ENCODE measurements at regions not wholly inside any gene's neighbourhood (a gene's known extent, or its start where the extent isn't known, plus 50 kb on each side); places are given as distances from the start of the nearest gene placed in this dataset.

DNA sequence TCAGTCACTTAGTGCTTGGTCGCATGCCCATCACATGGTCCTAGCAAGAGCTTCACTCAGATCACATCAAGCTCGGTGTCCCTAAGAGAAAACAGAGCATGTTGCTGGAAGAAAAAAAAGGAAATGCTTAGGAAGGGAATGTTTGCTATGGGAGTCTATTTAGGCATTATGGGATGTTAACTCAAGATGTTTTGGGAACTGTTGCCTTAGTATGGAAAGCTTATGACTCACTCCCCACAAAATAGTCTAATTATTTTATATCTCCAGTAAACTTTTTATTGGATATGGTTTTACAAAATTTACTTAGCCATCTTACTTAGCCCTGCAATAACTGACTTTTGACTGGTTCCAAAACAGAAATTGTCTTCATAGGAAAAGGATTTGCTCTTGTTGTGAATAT, 439.5 kb upstream of the ZEB2 start:
- H3K4me3 Mint-ChIP-seq (ENCODE audit: low read depth) = no peak overlapping the region
- H3K36me3 Mint-ChIP-seq (ENCODE audit: low read depth) = no peaks in the 10 kb centered on the region
- H3K4me1 Mint-ChIP-seq (ENCODE audit: low read depth) = no peaks in the 10 kb centered on the region
- DNase-seq (ENCODE audit: low spot score) = no peak
- H3K27me3 Mint-ChIP-seq (ENCODE audit: low read depth) = no peaks in the 10 kb centered on the region
- peaks cover under 1% of the 10 kb centered on the region for H3K9me3 Mint-ChIP-seq
- H3K27ac Mint-ChIP-seq = no peak overlapping the region
- intact Hi-C loops (cut with micrococcal nuclease) = no loop called here

DNA sequence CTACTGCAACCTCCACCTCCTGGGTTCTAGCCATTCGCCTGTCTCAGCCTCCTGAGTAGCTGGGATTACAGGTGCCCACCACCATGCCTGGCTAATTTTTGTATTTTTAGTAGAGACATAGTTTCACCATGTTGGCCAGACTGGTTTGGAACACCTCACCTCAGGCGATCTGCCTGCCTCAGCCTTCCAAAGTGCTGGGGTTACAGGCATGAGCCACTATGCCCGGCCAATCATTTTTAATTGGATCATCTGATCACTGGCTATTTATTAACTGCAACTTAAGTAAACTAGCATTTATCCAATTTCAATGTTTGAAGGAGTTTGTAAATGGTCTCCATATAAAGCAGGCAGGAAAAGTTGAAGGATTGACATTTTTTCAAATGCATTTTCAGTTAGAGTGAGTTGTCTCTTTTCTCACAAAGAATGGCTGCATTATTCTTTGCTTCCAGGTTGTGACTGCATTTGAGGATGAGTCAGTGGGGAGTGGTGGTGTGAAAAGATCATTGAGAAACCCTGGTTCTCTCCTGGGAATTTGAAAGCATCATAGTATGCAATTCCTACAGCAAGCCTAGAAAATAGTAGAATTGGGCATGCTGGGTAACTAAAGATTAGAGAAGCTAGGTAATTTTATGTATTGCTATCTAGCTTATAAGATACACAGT, 431.1 kb upstream of the ZEB2 start:
- intact Hi-C loops (cut with micrococcal nuclease) = no loop called here
- no peaks in the 10 kb centered on the region for H3K9me3 Mint-ChIP-seq
- no peaks in the 10 kb centered on the region for H3K4me1 Mint-ChIP-seq (ENCODE audit: low read depth)
- H3K4me3 Mint-ChIP-seq (ENCODE audit: low read depth) = no peak overlapping the region
- no peak overlapping the region for H3K27ac Mint-ChIP-seq
- no peaks in the 10 kb centered on the region for H3K36me3 Mint-ChIP-seq (ENCODE audit: low read depth)
- no peaks in the 10 kb centered on the region for H3K27me3 Mint-ChIP-seq (ENCODE audit: low read depth)
- no peak for DNase-seq (ENCODE audit: low spot score)

DNA sequence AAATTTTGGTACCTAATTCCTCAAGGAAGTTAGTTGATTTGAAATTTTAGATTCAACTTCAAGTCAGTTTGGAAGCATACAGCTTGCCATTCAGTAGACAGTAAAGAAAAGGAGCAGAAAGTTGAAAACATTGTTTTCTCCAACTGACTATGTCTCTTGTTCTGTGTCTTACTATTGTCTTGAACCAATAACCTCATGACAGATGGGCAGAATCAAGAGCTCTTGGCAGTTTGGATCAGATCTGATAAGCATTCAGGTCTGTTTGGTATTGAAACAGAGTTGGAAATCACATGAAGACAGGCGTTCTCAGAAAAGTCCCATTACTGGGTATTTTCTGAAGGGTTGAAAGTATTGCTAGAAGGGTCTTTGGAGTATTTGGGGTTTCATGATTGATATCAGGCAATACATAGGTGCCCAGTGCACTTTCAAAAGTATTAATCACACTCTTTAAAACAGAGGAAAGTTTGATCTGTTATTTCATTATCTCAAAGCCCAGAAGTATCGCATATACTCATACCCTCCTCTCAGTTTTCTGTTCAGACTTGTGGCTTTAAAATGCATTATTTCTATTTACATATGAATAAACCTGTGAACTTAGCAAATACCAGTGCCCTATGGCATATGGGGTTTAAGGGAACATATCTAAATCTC, 428.4 kb upstream of the ZEB2 start:
- H3K4me1 Mint-ChIP-seq (ENCODE audit: low read depth) = no peaks in the 10 kb centered on the region
- no peaks in the 10 kb centered on the region for H3K9me3 Mint-ChIP-seq
- H3K27ac Mint-ChIP-seq = no peak overlapping the region
- H3K27me3 Mint-ChIP-seq (ENCODE audit: low read depth) = no peaks in the 10 kb centered on the region
- H3K36me3 Mint-ChIP-seq (ENCODE audit: low read depth) = no peaks in the 10 kb centered on the region
- intact Hi-C loops (cut with micrococcal nuclease) = no loop called here
- no peak for DNase-seq (ENCODE audit: low spot score)
- no peak overlapping the region for H3K4me3 Mint-ChIP-seq (ENCODE audit: low read depth)

DNA sequence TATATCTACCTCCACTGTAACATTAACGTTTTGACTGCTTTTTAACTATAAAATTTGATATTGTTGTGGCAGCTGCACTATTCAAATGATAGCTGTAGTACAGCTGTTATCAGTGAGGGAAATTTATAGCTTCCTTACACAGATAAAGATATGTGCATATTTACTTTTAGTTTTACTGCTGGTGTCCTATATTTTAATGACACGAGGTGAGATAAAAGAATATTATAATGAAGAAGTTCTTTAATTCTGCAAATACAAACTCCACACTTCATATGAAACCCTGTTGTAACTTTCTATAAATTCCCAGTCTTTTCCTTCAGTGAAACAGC, 427.8 kb upstream of the ZEB2 start:
- Mint-ChIP-seq H3K4me3 (ENCODE audit: low read depth) (no peak overlapping the region), H3K27ac (no peak overlapping the region), H3K27me3 (ENCODE audit: low read depth) (no peaks in the 10 kb centered on the region), H3K36me3 (ENCODE audit: low read depth) (no peaks in the 10 kb centered on the region), H3K9me3 (no peaks in the 10 kb centered on the region), H3K4me1 (ENCODE audit: low read depth) (no peaks in the 10 kb centered on the region)
- intact Hi-C loops (cut with micrococcal nuclease) = no loop called here
- no peak for DNase-seq (ENCODE audit: low spot score)

DNA sequence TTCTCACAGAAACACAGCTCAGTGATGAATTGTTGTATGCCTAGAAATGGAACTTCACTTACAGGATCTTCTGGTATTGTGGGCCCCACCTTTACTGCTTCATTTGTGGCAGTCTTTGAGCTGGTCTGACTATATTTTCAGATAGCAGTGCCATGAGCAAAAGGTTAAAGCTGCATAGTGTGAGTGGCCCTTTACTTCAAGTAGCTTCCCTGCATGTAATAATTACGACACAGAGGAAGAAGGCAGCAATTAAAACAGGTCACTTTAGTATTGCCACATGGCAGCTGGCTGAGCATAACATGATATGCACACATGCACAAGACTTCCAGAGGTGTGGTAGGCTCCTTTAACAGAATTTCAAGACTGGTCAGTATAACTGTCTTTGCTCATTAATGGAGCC, 426.3 kb upstream of the ZEB2 start:
- DNase-seq (ENCODE audit: low spot score) = no peak
- intact Hi-C loops (cut with micrococcal nuclease) = no loop called here
- no peaks in the 10 kb centered on the region for H3K9me3 Mint-ChIP-seq

DNA sequence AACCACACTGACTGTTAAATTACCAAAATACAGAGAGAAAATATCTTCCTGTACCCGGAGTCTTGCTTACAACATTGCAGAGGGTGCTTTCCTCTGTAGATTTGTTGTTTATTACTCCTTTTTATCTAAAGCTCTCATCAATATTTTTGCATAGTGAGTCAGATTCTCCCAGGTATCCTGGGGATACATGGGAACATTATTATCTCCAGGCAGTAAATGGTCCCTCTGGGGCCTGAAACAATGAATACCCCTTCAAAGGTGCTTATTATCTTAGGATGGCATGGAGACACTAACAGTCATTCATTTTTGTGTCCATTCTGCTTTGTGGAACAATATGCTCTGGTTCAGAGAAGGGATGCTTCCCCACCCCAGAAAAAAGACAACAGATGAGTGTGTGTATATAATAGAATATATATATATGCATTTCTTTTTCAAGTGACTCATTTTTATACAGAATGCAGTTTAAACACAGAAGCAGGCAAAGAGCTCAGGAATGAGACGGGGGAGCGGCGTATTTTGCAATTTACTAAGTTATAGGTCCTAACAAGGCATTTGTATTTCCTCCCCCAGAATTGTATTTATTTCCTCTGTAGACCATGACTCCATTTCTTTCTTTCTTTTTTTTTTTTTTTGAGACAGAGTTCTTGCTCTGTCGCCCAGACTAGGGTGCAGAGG, 424.8 kb upstream of the ZEB2 start:
- DNase-seq (ENCODE audit: low spot score) = no peak
- intact Hi-C loops (cut with micrococcal nuclease) = no loop called here
- no peaks in the 10 kb centered on the region for H3K27me3 Mint-ChIP-seq (ENCODE audit: low read depth)
- no peaks in the 10 kb centered on the region for H3K4me1 Mint-ChIP-seq (ENCODE audit: low read depth)
- no peak overlapping the region for H3K4me3 Mint-ChIP-seq (ENCODE audit: low read depth)
- H3K27ac Mint-ChIP-seq = no peak overlapping the region
- H3K9me3 Mint-ChIP-seq = no peaks in the 10 kb centered on the region
- H3K36me3 Mint-ChIP-seq (ENCODE audit: low read depth) = no peaks in the 10 kb centered on the region

More for the DNA sequence above, 426.3 kb upstream of the ZEB2 start:
- H3K27ac Mint-ChIP-seq = no peak overlapping the region
- H3K36me3 Mint-ChIP-seq (ENCODE audit: low read depth) = no peaks in the 10 kb centered on the region
- H3K4me1 Mint-ChIP-seq (ENCODE audit: low read depth) = no peaks in the 10 kb centered on the region
- H3K4me3 Mint-ChIP-seq (ENCODE audit: low read depth) = no peak overlapping the region
- no peaks in the 10 kb centered on the region for H3K27me3 Mint-ChIP-seq (ENCODE audit: low read depth)

DNA sequence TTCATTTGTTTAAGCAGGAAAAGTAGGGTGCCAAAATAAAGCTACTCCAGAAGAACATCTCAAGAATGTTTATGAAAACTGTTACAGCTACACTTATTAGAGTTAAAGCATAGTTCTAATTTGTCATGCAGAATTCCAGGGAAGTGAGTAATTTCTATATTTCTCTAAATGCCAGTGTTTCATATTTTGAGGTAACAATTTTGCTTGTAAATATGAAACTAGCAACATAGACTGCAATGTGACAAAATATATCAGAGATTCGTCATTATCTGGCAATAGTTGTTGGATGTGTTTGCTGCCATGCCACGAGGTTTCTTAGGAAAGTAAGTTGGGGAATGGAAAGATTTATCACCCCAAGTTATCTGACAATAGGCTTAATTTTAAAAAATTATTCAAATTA, 424.1 kb upstream of the ZEB2 start:
- Mint-ChIP-seq H3K36me3 (ENCODE audit: low read depth) (no peaks in the 10 kb centered on the region), H3K4me1 (ENCODE audit: low read depth) (no peaks in the 10 kb centered on the region), H3K9me3 (no peaks in the 10 kb centered on the region), H3K4me3 (ENCODE audit: low read depth) (no peak overlapping the region), H3K27ac (no peak overlapping the region), H3K27me3 (ENCODE audit: low read depth) (no peaks in the 10 kb centered on the region)
- DNase-seq (ENCODE audit: low spot score) = no peak
- intact Hi-C loops (cut with micrococcal nuclease) = no loop called here

DNA sequence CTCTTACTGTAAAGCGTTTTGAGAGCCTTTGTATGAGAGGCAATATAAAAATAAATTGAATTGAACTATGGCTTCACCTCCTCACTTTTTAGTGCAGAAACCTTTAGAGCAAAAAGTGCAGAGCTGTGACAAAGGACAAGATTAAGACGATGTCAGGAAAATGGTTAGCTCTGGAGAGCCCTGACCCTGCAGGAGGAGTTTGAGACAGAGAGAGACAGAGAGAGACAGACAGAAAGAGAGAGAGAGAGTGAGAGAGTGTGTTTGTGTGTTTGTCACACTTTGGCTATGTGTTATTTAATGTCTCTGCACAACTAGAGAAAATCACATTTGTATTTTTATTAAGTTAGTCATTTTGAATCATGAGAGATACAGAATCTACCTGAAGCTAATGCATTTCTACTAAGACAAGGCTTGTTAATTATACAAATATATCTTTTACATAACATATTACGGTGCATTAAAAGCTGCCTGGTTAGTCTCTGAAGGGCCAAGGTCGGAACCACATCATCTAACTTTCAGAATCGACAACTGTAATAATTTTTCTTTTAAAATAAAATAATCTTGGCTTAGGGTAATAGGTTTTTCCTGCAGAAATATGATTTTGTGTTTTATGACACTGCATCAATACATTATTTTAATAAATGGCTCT, 423.5 kb upstream of the ZEB2 start:
- Mint-ChIP-seq H3K9me3 (no peaks in the 10 kb centered on the region), H3K27ac (no peak overlapping the region), H3K4me1 (ENCODE audit: low read depth) (no peaks in the 10 kb centered on the region), H3K27me3 (ENCODE audit: low read depth) (no peaks in the 10 kb centered on the region), H3K36me3 (ENCODE audit: low read depth) (no peaks in the 10 kb centered on the region), H3K4me3 (ENCODE audit: low read depth) (no peak overlapping the region)
- intact Hi-C loops (cut with micrococcal nuclease) = no loop called here
- no peak for DNase-seq (ENCODE audit: low spot score)

DNA sequence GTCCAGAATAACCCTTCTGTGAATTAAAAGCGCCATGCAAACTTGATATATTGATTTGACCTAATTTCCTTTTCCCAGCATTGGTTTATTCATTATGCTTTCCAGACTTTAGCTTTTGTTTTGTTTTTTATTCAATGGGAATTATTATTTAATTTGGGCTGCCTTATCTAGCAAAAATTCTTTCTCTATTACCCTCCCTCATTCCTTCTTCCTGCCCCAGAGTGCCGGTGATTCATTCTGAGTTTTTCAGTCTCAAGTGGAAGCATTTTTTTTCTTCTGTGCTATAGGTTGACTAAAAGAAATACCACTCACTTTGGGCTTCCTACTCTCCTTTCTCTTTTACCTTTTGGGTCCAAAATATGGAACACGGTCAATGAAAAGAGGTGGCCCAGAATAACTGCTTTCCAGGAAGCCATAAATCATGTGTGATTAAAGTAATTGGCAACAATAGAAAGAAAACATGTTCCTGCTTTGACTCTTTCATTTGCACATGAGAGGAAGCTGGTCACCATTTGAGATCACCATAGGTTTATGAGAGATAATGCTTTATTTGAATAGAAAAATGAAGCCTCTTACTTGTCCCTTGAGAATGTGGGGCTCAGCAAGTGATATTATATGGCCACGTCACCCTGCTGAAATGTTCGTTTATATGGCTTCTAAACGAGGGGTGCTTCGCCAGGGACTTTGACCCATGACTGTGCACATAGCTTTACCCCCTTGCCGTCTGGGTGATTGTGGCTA, 422.8 kb upstream of the ZEB2 start:
- H3K36me3 Mint-ChIP-seq (ENCODE audit: low read depth) = no peaks in the 10 kb centered on the region
- no peaks in the 10 kb centered on the region for H3K4me1 Mint-ChIP-seq (ENCODE audit: low read depth)
- no peaks in the 10 kb centered on the region for H3K9me3 Mint-ChIP-seq
- intact Hi-C loops (cut with micrococcal nuclease) = no loop called here
- no peak overlapping the region for H3K4me3 Mint-ChIP-seq (ENCODE audit: low read depth)
- no peaks in the 10 kb centered on the region for H3K27me3 Mint-ChIP-seq (ENCODE audit: low read depth)
- H3K27ac Mint-ChIP-seq = no peak overlapping the region
- DNase-seq (ENCODE audit: low spot score) = no peak

DNA sequence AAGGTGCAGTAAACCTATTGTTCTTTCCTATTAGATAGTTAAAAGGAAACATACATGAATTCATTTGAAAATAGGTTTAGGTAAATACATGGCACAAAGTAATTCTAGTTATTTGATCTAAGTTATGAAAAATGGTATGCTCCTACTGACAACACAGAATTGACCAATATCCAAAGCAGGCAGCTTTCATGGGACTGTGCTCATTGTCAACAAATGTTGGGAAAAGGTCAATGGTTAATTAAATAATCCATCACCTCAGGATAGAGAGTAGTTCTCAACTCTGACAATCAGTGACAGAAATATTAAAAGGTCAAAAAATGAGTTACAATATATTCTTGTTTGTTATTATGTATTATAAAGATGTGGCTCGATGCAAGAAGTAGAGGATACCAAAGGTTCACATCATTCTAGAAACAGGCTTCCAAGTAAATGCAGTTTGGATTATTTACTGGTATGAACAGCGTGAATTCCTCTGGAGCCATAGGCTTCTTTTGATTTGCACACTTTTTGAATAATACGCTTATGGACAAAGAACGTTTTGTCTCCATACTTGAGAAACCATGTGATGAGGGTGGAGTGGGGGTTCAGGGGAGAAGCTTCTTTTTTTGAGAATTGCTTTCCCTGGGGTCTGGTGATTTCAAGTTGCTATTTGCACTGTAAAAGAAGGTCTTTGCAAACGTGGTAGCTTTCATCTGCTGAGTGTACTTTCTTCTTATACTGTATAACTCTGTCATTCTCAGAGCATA, 422.0 kb upstream of the ZEB2 start:
- DNase-seq (ENCODE audit: low spot score) = no peak
- H3K27ac Mint-ChIP-seq = no peak overlapping the region
- no peaks in the 10 kb centered on the region for H3K27me3 Mint-ChIP-seq (ENCODE audit: low read depth)
- intact Hi-C loops (cut with micrococcal nuclease) = no loop called here
- H3K4me1 Mint-ChIP-seq (ENCODE audit: low read depth) = no peaks in the 10 kb centered on the region
- H3K4me3 Mint-ChIP-seq (ENCODE audit: low read depth) = no peak overlapping the region
- H3K36me3 Mint-ChIP-seq (ENCODE audit: low read depth) = no peaks in the 10 kb centered on the region
- no peaks in the 10 kb centered on the region for H3K9me3 Mint-ChIP-seq

DNA sequence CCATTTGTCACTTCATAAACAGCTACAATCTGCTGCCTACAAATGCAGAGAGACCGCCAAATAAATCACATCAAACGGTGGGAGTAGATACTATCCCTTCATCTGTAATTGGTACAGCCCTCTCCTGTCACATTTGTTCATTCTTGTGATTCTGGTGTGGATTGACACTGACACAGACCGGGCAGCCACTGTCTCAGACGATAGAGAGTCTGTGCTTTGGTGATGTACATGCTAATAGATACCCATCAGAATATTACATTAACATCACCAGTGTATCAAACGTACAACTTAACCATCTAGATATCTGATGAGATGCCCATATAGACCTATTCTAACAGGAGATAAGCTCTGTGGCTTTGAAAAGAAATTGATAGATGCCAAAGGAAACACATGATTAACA, 419.7 kb upstream of the ZEB2 start:
- no peak overlapping the region for H3K27ac Mint-ChIP-seq
- no peaks in the 10 kb centered on the region for H3K9me3 Mint-ChIP-seq
- no peaks in the 10 kb centered on the region for H3K36me3 Mint-ChIP-seq (ENCODE audit: low read depth)
- intact Hi-C loops (cut with micrococcal nuclease) = no loop called here
- DNase-seq (ENCODE audit: low spot score) = no peak
- H3K27me3 Mint-ChIP-seq (ENCODE audit: low read depth) = no peaks in the 10 kb centered on the region
- H3K4me3 Mint-ChIP-seq (ENCODE audit: low read depth) = no peak overlapping the region
- no peaks in the 10 kb centered on the region for H3K4me1 Mint-ChIP-seq (ENCODE audit: low read depth)

DNA sequence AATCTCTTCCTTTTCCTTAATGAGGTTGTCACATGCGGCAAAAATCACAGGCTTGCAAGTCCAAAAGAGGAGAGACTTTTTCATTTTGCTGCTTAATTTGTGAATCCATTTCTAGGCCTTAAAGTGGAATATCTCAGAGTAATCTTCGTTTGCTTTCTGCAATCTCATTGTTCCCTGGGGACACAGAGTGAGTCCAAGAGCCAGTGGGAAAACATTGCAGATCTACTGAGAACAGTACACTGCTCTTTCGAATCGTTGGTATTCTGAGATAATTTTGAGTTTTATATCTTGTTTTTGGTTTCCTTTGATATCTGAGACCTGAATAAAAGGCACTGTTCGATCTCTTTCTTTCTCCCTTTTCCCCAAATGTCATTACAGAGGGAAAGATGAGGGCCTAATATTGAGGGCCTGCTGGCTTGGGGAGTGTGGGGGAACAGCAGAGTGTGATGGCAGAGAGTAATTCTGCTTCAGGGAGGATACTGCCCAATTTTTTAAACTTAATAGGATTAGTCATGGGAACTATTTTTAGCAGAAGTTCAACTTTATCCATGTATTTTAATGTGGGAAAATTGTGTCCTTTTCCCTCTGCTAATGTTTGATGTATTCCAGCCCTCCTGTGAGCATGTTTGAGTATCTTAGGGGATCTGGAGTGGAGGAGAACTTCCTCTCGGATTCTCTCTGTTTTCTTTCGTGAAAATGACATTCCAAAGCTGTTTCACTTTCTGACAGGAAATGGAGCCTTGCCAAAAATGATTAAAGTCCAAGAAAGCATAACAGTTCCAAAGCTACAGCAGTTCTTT, 418.2 kb upstream of the ZEB2 start:
- Mint-ChIP-seq H3K36me3 (ENCODE audit: low read depth) (no peaks in the 10 kb centered on the region), H3K27ac (no peak overlapping the region), H3K4me1 (ENCODE audit: low read depth) (no peaks in the 10 kb centered on the region), H3K27me3 (ENCODE audit: low read depth) (no peaks in the 10 kb centered on the region), H3K4me3 (ENCODE audit: low read depth) (no peak overlapping the region), H3K9me3 (no peaks in the 10 kb centered on the region)
- DNase-seq (ENCODE audit: low spot score) = no peak
- intact Hi-C loops (cut with micrococcal nuclease) = no loop called here
